ENCODE measurements at regions not wholly inside any gene's neighbourhood (a gene's known extent, or its start where the extent isn't known, plus 50 kb on each side); places are given as distances from the start of the nearest gene placed in this dataset. TPM values are rescaled to one million over a fixed set of nuclear protein-coding genes. Genes with fewer than 3 reads are reported as not detected.
"Not testable (repeated sequence)": the region's sequence is repeated elsewhere in the genome, so short reads cannot be mapped to it uniquely, and the experiment has no call there.

- FAIRE-seq (no peak), DNase-seq (ENCODE audit: low spot score in 2 of 2) (no peak)
These were observed 155.5 kb upstream of the MGAT4C start for GRCh38 chr12:86411710-86412109.

- DNase-seq (ENCODE audit: low spot score in 2 of 2) = no peak
- FAIRE-seq = no peak
These were observed 151.5 kb upstream of the MGAT4C start for GRCh38 chr12:86407620-86408208.

GRCh38 chr12:86389949-86390348 lies 133.8 kb upstream of the MGAT4C start:
- no peak for FAIRE-seq
- no peak for DNase-seq (ENCODE audit: low spot score in 2 of 2)

- FAIRE-seq (no peak), DNase-seq (ENCODE audit: low spot score in 2 of 2) (no peak)
These were observed 131.5 kb upstream of the MGAT4C start for GRCh38 chr12:86387591-86388145.

- FAIRE-seq; DNase-seq (ENCODE audit: low spot score in 2 of 2): not testable (repeated sequence)
These were observed 127.6 kb upstream of the MGAT4C start for GRCh38 chr12:86383759-86384158.

- no peak for DNase-seq (ENCODE audit: low spot score in 2 of 2)
These were observed 123.1 kb upstream of the MGAT4C start for GRCh38 chr12:86379337-86379736.

GRCh38 chr12:86376052-86376451 lies 119.9 kb upstream of the MGAT4C start:
- no peak for DNase-seq (ENCODE audit: low spot score in 2 of 2)
- no peak for FAIRE-seq

More at GRCh38 chr12:86379337-86379736, 123.1 kb upstream of the MGAT4C start:
- FAIRE-seq = peak; percentile 54

- FAIRE-seq = no peak
These were observed 117.6 kb upstream of the MGAT4C start for GRCh38 chr12:86373813-86374212.

GRCh38 chr12:86367137-86367536 lies 110.9 kb upstream of the MGAT4C start:
- no peak for FAIRE-seq

More at GRCh38 chr12:86373813-86374212, 117.6 kb upstream of the MGAT4C start:
- DNase-seq (ENCODE audit: low spot score in 2 of 2) = no peak

GRCh38 chr12:86349196-86349595 lies 93.0 kb upstream of the MGAT4C start:
- FAIRE-seq (no peak), DNase-seq (ENCODE audit: low spot score in 2 of 2) (no peak)

More at GRCh38 chr12:86367137-86367536, 110.9 kb upstream of the MGAT4C start:
- no peak for DNase-seq (ENCODE audit: low spot score in 2 of 2)

- FAIRE-seq (no peak), DNase-seq (ENCODE audit: low spot score in 2 of 2) (no peak)
These were observed 77.8 kb upstream of the MGAT4C start for GRCh38 chr12:86333955-86334522.

- FAIRE-seq = no peak
- DNase-seq (ENCODE audit: low spot score in 2 of 2) = no peak
These were observed 75.3 kb upstream of the MGAT4C start for GRCh38 chr12:86331457-86331856.

- DNase-seq (ENCODE audit: low spot score in 2 of 2) (no peak), FAIRE-seq (no peak)
These were observed 74.8 kb upstream of the MGAT4C start for GRCh38 chr12:86331012-86331411.

GRCh38 chr12:86312232-86312631 lies 56.0 kb upstream of the MGAT4C start:
- FAIRE-seq = no peak

More at GRCh38 chr12:86312232-86312631, 56.0 kb upstream of the MGAT4C start:
- DNase-seq (ENCODE audit: low spot score in 2 of 2) = no peak

Small RNA genes lying in the stretch of these regions (small RNA-seq; reads per million reads assigned to genes)
- gene AC079598.2 (not detected), gene AC079598.3 (not detected), gene AC079598.4 (not detected), gene CYCSP30 (not detected)
